CD4-positive, alpha-beta T cell (primary cell): ENCODE measurements at regions not wholly inside any gene's neighbourhood (a gene's known extent, or its start where the extent isn't known, plus 50 kb on each side); places are given as distances from the start of the nearest gene placed in this dataset.

ENCODE experiments used
- ATAC-seq: fragments of 200-7000 bp; cut with Tn5 transposase; one replicate; pipeline ENCODE4 v1.10.0; 2022; ENCODE audit warnings: mild to moderate bottlenecking; ENCODE audit not compliant: poor library complexity
- CTCF ChIA-PET: fragments of 350-600 bp; sonication (Branson Sonifier 250); formaldehyde crosslinking; loops from one replicate; lab custom pipeline; 2021; ENCODE audit warnings: antibody characterized with exemption, inconsistent platforms; lab: Charles Lee
- POLR2A ChIA-PET: fragments of 350-600 bp; sonication (Branson Sonifier 250); formaldehyde crosslinking; loops from one replicate; lab custom pipeline; 2021; ENCODE audit warnings: antibody characterized with exemption, inconsistent platforms; lab: Charles Lee
- DNase-seq, 14 experiments: peaks; one replicate each; pipeline ENCODE4 v3.0.0-alpha.2; 2013 to 2020; ENCODE audit warnings: mixed read lengths in 2 of 14
- H3K27ac ChIP-seq, 2 donors: one replicate each; pipeline versions ENCODE4 v1.5.1 to v1.7.0; 2013; ENCODE audit warnings: low read length in 2 of 2, low read depth in 1 of 2, mild to moderate bottlenecking in 1 of 2
- H3K27me3 ChIP-seq, 2 experiments: 1 replicate in 1 of 2; 2 replicates in 1 of 2; pipeline versions ENCODE4 v1.6.1 to v1.7.0; 2013; ENCODE audit warnings: low read length in 2 of 2, control low read depth in 1 of 2, mild to moderate bottlenecking in 1 of 2, moderate library complexity in 1 of 2; ENCODE audit not compliant: insufficient read depth in 2 of 2, control insufficient read depth in 1 of 2
- H3K36me3 ChIP-seq: one replicate; pipeline ENCODE4 v1.6.1; 2013; ENCODE audit warnings: low read length, control low read depth; ENCODE audit not compliant: insufficient read depth
- H3K4me1 ChIP-seq: one replicate; pipeline ENCODE4 v1.6.1; 2013; ENCODE audit warnings: low read length, control low read depth; ENCODE audit not compliant: insufficient read depth
- H3K4me3 ChIP-seq: one replicate; pipeline ENCODE4 v1.5.1; 2013; ENCODE audit warnings: mild to moderate bottlenecking, low read length, moderate library complexity
- H3K9me3 ChIP-seq, 2 experiments: 1 replicate in 1 of 2; 2 replicates in 1 of 2; pipeline versions ENCODE4 v1.6.1 to v1.7.0; 2013; ENCODE audit warnings: low read length in 2 of 2, mild to moderate bottlenecking in 2 of 2, control low read depth in 1 of 2, moderate library complexity in 1 of 2; ENCODE audit not compliant: control insufficient read depth in 1 of 2, insufficient read depth in 1 of 2
- H3K27ac Mint-ChIP-seq: one replicate; pipeline ENCODE4 v1.8.0; 2020; ENCODE audit warnings: mixed read lengths
- H3K27me3 Mint-ChIP-seq: one replicate; pipeline ENCODE4 v1.8.0; 2021; ENCODE audit warnings: mixed read lengths
- H3K36me3 Mint-ChIP-seq: one replicate; pipeline ENCODE4 v1.8.0; 2021; ENCODE audit warnings: low read depth, mixed read lengths
- H3K4me1 Mint-ChIP-seq: one replicate; pipeline ENCODE4 v1.8.0; 2021; ENCODE audit warnings: low read depth, mixed read lengths
- H3K4me3 Mint-ChIP-seq: one replicate; pipeline ENCODE4 v1.8.0; 2020; ENCODE audit warnings: mild to moderate bottlenecking, mixed read lengths
- H3K9me3 Mint-ChIP-seq: one replicate; pipeline ENCODE4 v1.8.0; 2020; ENCODE audit warnings: mixed read lengths
- CTCF ChIP-seq: fragments of 200-600 bp; IDR thresholded peaks from one replicate; pipeline ENCODE4 v1.8.0; 2022; ENCODE audit warnings: antibody characterized with exemption, mild to moderate bottlenecking
- intact Hi-C, 2 experiments: fragments of 100-400 bp; cut with DNase I in 1 of 2; cut with micrococcal nuclease in 1 of 2; formaldehyde crosslinking; loops; one replicate each; pipeline versions ENCODE4 v1.15.1 to v1.9.0; 2023 to 2025; cut with DNase I, micrococcal nuclease

- ChIA-PET POLR2A (no interaction called here), CTCF (no interaction called here)
- no peaks in the 10 kb centered on the region for H3K4me1 ChIP-seq
- DNase-seq, result no peak
- Mint-ChIP-seq H3K4me1 (no peaks in the 10 kb centered on the region), H3K36me3 (no peaks in the 10 kb centered on the region), H3K4me3 (no peak overlapping the region), H3K9me3 (no peaks in the 10 kb centered on the region), H3K27me3 (peaks cover 11% of the 10 kb centered on the region), H3K27ac (no peak overlapping the region)
- no peak for TF ChIP-seq CTCF
- intact Hi-C loops, result no loop called here
- H3K27me3 ChIP-seq, result no peaks in the 10 kb centered on the region
- no peak for ATAC-seq
- H3K9me3 ChIP-seq, result no peaks in the 10 kb centered on the region
- H3K27ac ChIP-seq, result no peak overlapping the region
- H3K4me3 ChIP-seq, result no peak overlapping the region
- H3K36me3 ChIP-seq, result no peaks in the 10 kb centered on the region
Measured at GRCh38 chr4:77443941-77444340, 161.7 kb upstream of the CXCL13 start.

- no peak for TF ChIP-seq CTCF
- POLR2A ChIA-PET, result no interaction called here
- no peaks in the 10 kb centered on the region for H3K9me3 ChIP-seq
Measured at GRCh38 chr4:77445823-77446222, 159.8 kb upstream of the CXCL13 start.

GRCh38 chr4:77446601-77447000, 159.0 kb upstream of the CXCL13 start:
- no peak overlapping the region for H3K27ac ChIP-seq
- no peaks in the 10 kb centered on the region for H3K36me3 Mint-ChIP-seq
- H3K4me1 Mint-ChIP-seq, result no peaks in the 10 kb centered on the region
- ChIA-PET CTCF (no interaction called here), POLR2A (no interaction called here)
- ATAC-seq (no peak), DNase-seq (no peak)
- no peaks in the 10 kb centered on the region for H3K9me3 ChIP-seq
- intact Hi-C loops, result no loop called here
- no peak overlapping the region for H3K4me3 Mint-ChIP-seq
- H3K36me3 ChIP-seq, result no peaks in the 10 kb centered on the region
- TF ChIP-seq CTCF, result no peak
- H3K27me3 Mint-ChIP-seq, result peaks cover 13% of the 10 kb centered on the region
- H3K4me1 ChIP-seq, result no peaks in the 10 kb centered on the region
- no peaks in the 10 kb centered on the region for H3K9me3 Mint-ChIP-seq
- no peak overlapping the region for H3K27ac Mint-ChIP-seq
- H3K27me3 ChIP-seq, result peaks cover 0 to 6% of the 10 kb centered on the region in 2 experiments
- no peak overlapping the region for H3K4me3 ChIP-seq

More at GRCh38 chr4:77445823-77446222, 159.8 kb upstream of the CXCL13 start:
- no peak for DNase-seq
- Mint-ChIP-seq H3K4me3 (no peak overlapping the region), H3K4me1 (no peaks in the 10 kb centered on the region), H3K27me3 (peaks cover 13% of the 10 kb centered on the region), H3K36me3 (no peaks in the 10 kb centered on the region), H3K9me3 (no peaks in the 10 kb centered on the region), H3K27ac (no peak overlapping the region)
- no peak overlapping the region for H3K4me3 ChIP-seq
- H3K27ac ChIP-seq, result no peak overlapping the region
- ATAC-seq, result no peak
- no peaks in the 10 kb centered on the region for H3K36me3 ChIP-seq
- H3K4me1 ChIP-seq, result no peaks in the 10 kb centered on the region
- peaks cover 0 to 6% of the 10 kb centered on the region in 2 experiments for H3K27me3 ChIP-seq
- CTCF ChIA-PET, result no interaction called here
- intact Hi-C loops, result no loop called here
